Nephron (organoid): ENCODE measurements at regions not wholly inside any gene's neighbourhood (a gene's known extent, or its start where the extent isn't known, plus 50 kb on each side); places are given as distances from the start of the nearest gene placed in this dataset.
A peak's percentile ranks its signal among the peaks of the same experiment; 100 is the strongest.

Source experiments
- H3K27ac Mint-ChIP-seq, 3 experiments: 2 replicates each; pipeline ENCODE4 v1.8.0; 2020; ENCODE audit warnings: mixed read lengths in 3 of 3, mild to moderate bottlenecking in 2 of 3, moderate library complexity in 1 of 3
- H3K27me3 Mint-ChIP-seq: 2 replicates; pipeline ENCODE4 v1.8.0; 2021; ENCODE audit warnings: low read depth, mild to moderate bottlenecking, moderate library complexity, mixed read lengths
- H3K36me3 Mint-ChIP-seq: 2 replicates; pipeline ENCODE4 v1.8.0; 2020; ENCODE audit warnings: low read depth, mixed read lengths
- H3K4me1 Mint-ChIP-seq: 2 replicates; pipeline ENCODE4 v1.8.0; 2020; ENCODE audit warnings: mixed read lengths
- H3K4me3 Mint-ChIP-seq, 3 experiments: 2 replicates each; pipeline ENCODE4 v1.8.0; 2020; ENCODE audit warnings: mild to moderate bottlenecking in 3 of 3, mixed read lengths in 3 of 3, moderate library complexity in 2 of 3
- H3K9me3 Mint-ChIP-seq: 2 replicates; pipeline ENCODE4 v1.8.0; 2020; ENCODE audit warnings: mixed read lengths
- CTCF ChIP-seq, 3 experiments: fragments of 200-600 bp; sonication (generic); IDR thresholded peaks; one replicate each; pipeline ENCODE4 v1.5.0; 2021; ENCODE audit warnings: antibody characterized with exemption in 3 of 3; ENCODE audit not compliant: unreplicated experiment in 3 of 3

GRCh38 chr9:85427772-85428171 is 314.0 kb downstream of the AGTPBP1 start:
- no peak overlapping the region for H3K4me3 Mint-ChIP-seq
- TF ChIP-seq CTCF (IDR thresholded peaks at IDR 0.05; ENCODE audit: unreplicated experiment in 3 of 3), result no peak
- H3K27me3 Mint-ChIP-seq, result no peaks in the 10 kb centered on the region
- H3K4me1 Mint-ChIP-seq, result peaks cover 56% of the 10 kb centered on the region
- no peaks in the 10 kb centered on the region for H3K9me3 Mint-ChIP-seq
- peak overlapping the region; percentile 30 to 45 (median 43) for H3K27ac Mint-ChIP-seq
- H3K36me3 Mint-ChIP-seq, result no peaks in the 10 kb centered on the region

GRCh38 chr9:85425153-85425611 is 316.6 kb downstream of the AGTPBP1 start:
- no peaks in the 10 kb centered on the region for H3K27me3 Mint-ChIP-seq
- peak; percentile 80 to 86 (median 83) for TF ChIP-seq CTCF (IDR thresholded peaks at IDR 0.05; ENCODE audit: unreplicated experiment in 3 of 3)
- peaks cover 44% of the 10 kb centered on the region for H3K4me1 Mint-ChIP-seq
- H3K4me3 Mint-ChIP-seq, result peak overlapping the region; percentile 4 to 41 (median 31)
- peak overlapping the region; percentile 37 to 49 (median 42) for H3K27ac Mint-ChIP-seq
- peaks cover 4% of the 10 kb centered on the region for H3K9me3 Mint-ChIP-seq
- no peaks in the 10 kb centered on the region for H3K36me3 Mint-ChIP-seq

GRCh38 chr9:85423422-85423821 is 318.3 kb downstream of the AGTPBP1 start:
- peaks cover 37% of the 10 kb centered on the region for H3K4me1 Mint-ChIP-seq
- no peaks in the 10 kb centered on the region for H3K36me3 Mint-ChIP-seq
- no peak overlapping the region for H3K4me3 Mint-ChIP-seq
- peaks cover 4% of the 10 kb centered on the region for H3K9me3 Mint-ChIP-seq
- TF ChIP-seq CTCF (IDR thresholded peaks at IDR 0.05; ENCODE audit: unreplicated experiment in 3 of 3), result no peak
- H3K27ac Mint-ChIP-seq, result no peak overlapping the region
- H3K27me3 Mint-ChIP-seq, result no peaks in the 10 kb centered on the region

GRCh38 chr9:85421641-85422040 is 320.1 kb downstream of the AGTPBP1 start:
- Mint-ChIP-seq H3K27me3 (no peaks in the 10 kb centered on the region), H3K4me1 (peaks cover 31% of the 10 kb centered on the region), H3K36me3 (no peaks in the 10 kb centered on the region), H3K27ac (peak overlapping the region in 2 of 3 experiments; percentile 41 to 89), H3K4me3 (no peak overlapping the region), H3K9me3 (peaks cover 4% of the 10 kb centered on the region)
- TF ChIP-seq CTCF (IDR thresholded peaks at IDR 0.05; ENCODE audit: unreplicated experiment in 3 of 3), result no peak

- Mint-ChIP-seq H3K9me3 (peaks cover 4% of the 10 kb centered on the region), H3K4me1 (peaks cover 26% of the 10 kb centered on the region), H3K27ac (peak overlapping the region; percentile 44 to 89 (median 58)), H3K27me3 (no peaks in the 10 kb centered on the region), H3K4me3 (no peak overlapping the region), H3K36me3 (no peaks in the 10 kb centered on the region)
- no peak for TF ChIP-seq CTCF (IDR thresholded peaks at IDR 0.05; ENCODE audit: unreplicated experiment in 3 of 3)
Observed at GRCh38 chr9:85420750-85421149, 321.0 kb downstream of the AGTPBP1 start.

- H3K9me3 Mint-ChIP-seq, result peaks cover 4% of the 10 kb centered on the region
- no peaks in the 10 kb centered on the region for H3K36me3 Mint-ChIP-seq
- peaks cover 18% of the 10 kb centered on the region for H3K4me1 Mint-ChIP-seq
- peak overlapping the region in 2 of 3 experiments; percentile 15 to 37 for H3K27ac Mint-ChIP-seq
- H3K4me3 Mint-ChIP-seq, result no peak overlapping the region
- H3K27me3 Mint-ChIP-seq, result no peaks in the 10 kb centered on the region
- TF ChIP-seq CTCF (IDR thresholded peaks at IDR 0.05; ENCODE audit: unreplicated experiment in 3 of 3), result no peak
Observed at GRCh38 chr9:85417674-85418073, 324.1 kb downstream of the AGTPBP1 start.
